GM12892 (cell line): ENCODE measurements at regions not wholly inside any gene's neighbourhood (a gene's known extent, or its start where the extent isn't known, plus 50 kb on each side); places are given as distances from the start of the nearest gene placed in this dataset.

ENCODE experiments used
- POLR2A ChIP-seq: IDR thresholded peaks from 2 replicates; pipeline ENCODE4 v1.6.1; 2011; ENCODE audit warnings: low read depth, low read length, control low read depth
- POLR2AphosphoS5 ChIP-seq: IDR thresholded peaks from 2 replicates; pipeline ENCODE4 v1.6.1; 2011; ENCODE audit warnings: low read depth, low read length, control low read depth
- TAF1 ChIP-seq: IDR thresholded peaks from 2 replicates; pipeline ENCODE4 v1.6.1; 2011; ENCODE audit warnings: low read depth, mild to moderate bottlenecking, control low read depth, low read length, borderline replicate concordance

DNA sequence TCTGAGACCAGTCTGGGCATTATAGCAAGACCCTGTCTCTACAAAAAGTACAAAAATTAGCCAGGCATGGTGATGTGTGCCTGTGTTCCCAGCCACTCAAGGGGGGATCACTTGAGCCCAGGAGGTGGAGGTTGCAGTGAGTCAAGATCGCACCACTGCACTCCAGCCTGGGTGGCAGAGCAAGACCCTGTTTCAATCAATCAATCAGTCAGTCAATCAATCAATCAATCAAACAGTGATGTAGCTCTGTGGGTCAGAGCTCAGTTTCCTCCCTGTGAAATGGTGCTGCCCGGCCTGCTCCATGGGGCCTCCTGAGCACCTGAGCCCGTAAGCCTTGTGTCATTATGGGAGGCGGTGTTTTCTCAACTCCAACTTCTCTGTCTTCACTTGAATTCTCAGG lies 167.1 kb upstream of the CIBAR2 start:
- TF ChIP-seq POLR2A (no peak), TAF1 (no peak), POLR2AphosphoS5 (no peak)
